ENCODE measurements at regions not wholly inside any gene's neighbourhood (a gene's known extent, or its start where the extent isn't known, plus 50 kb on each side); places are given as distances from the start of the nearest gene placed in this dataset.

DNA sequence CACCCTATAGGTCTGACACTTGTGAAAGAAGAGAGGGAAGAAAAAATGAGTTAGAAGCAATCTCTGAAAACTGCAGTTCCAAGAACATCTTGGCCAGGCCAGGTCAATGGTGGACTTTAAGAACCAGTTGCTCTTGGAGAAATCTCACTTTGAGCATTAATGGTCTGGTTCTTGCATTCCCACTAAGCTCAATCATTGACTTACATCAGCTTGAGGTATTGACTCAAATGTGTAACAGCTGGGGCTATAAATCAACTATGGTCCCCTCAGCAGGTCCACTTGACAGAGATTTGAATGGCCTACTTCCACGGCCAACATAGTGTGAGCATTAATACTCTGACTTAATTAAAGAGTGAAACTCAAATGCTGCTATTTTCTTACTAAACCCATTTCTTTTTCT is 357.8 kb upstream of the RGMB start (continued):
- TF ChIP-seq FOSL1 (IDR thresholded peaks at IDR 0.05; ENCODE audit: insufficient read depth, low read depth, low read length): no peak

GRCh38 chr5:98416541-98416940 is 356.9 kb upstream of the RGMB start:
- DNase-seq (ENCODE audit: low read depth in 1 of 2, low spot score in 2 of 2) (no peak), FAIRE-seq (no peak)
- Histone ChIP-seq H3K23ac (ENCODE audit: insufficient read length) (no peak overlapping the region), H2BK15ac (ENCODE audit: low read length) (no peak overlapping the region), H4K20me1 (replicated peaks in 1 of 2; ENCODE audit: control insufficient read depth in 1 of 2, insufficient read depth in 2 of 2, low read length in 2 of 2) (no peaks in the 10 kb centered on the region), H3K4me1 (replicated peaks in 1 of 4; ENCODE audit: control insufficient read depth in 3 of 4, insufficient read depth in 4 of 4, low read length in 3 of 4) (peaks cover 0 to 4% (median under 1%) of the 10 kb centered on the region in 4 experiments; a peak in 3 of 7 replicates), H2AFZ (ENCODE audit: low read length) (no peak overlapping the region), H2BK20ac (ENCODE audit: low read length) (no peak overlapping the region), H3K18ac (ENCODE audit: extremely low read depth, low read length) (no peak overlapping the region), H3K9me3 (ENCODE audit: insufficient read depth in 2 of 2, low read depth in 1 of 2, low read length in 1 of 2) (no peaks in the 10 kb centered on the region), H2BK12ac (ENCODE audit: low read depth, low read length) (no peak overlapping the region), H3K27me3 (replicated peaks in 1 of 4; ENCODE audit: control insufficient read depth in 3 of 4, extremely low read depth in 1 of 4, insufficient read depth in 3 of 4, low read length in 3 of 4) (no peaks in the 10 kb centered on the region), H3K79me1 (ENCODE audit: low read depth, low read length) (no peaks in the 10 kb centered on the region), H3K4me2 (ENCODE audit: insufficient read depth in 1 of 2, low read depth in 2 of 2, low read length in 2 of 2) (no peak overlapping the region), H3K14ac (ENCODE audit: insufficient read length) (no peak overlapping the region), H2AK5ac (ENCODE audit: low read depth, low read length) (no peak overlapping the region), H3K56ac (replicated peaks; ENCODE audit: insufficient read length, low read depth, low read length) (no peak overlapping the region), H4K8ac (ENCODE audit: extremely low read depth, insufficient read depth, low read length) (no peak overlapping the region), H3K23me2 (ENCODE audit: low read depth, low read length) (no peaks in the 10 kb centered on the region), H3K27ac (ENCODE audit: low read depth, low read length) (no peak overlapping the region), H2BK120ac (replicated peaks; ENCODE audit: low read depth, low read length) (no peak overlapping the region), H3K36me3 (ENCODE audit: control insufficient read depth in 2 of 4, insufficient read depth in 4 of 4, low read length in 3 of 4) (no peaks in the 10 kb centered on the region), H3K4me3 (ENCODE audit: extremely low read depth in 1 of 4, insufficient read depth in 2 of 4, low read depth in 3 of 4, low read length in 4 of 4) (no peak overlapping the region), H2BK5ac (ENCODE audit: low read depth, low read length) (no peak overlapping the region), H3K79me2 (ENCODE audit: control insufficient read depth in 1 of 2, insufficient read depth in 2 of 2, low read length in 2 of 2) (no peaks in the 10 kb centered on the region), H4K5ac (ENCODE audit: insufficient read length, low read depth, low read length) (no peak overlapping the region), H4K91ac (replicated peaks; ENCODE audit: insufficient read length, low read length) (no peak overlapping the region), H3K9ac (replicated peaks in 1 of 4; ENCODE audit: extremely low read depth in 1 of 4, low read depth in 3 of 4, low read length in 3 of 4) (no peak overlapping the region), H3K4ac (replicated peaks; ENCODE audit: insufficient read length, low read depth, low read length) (no peak overlapping the region)
- ChIA-PET CTCF (ENCODE audit: partially characterized antibody) (interaction anchor here (0.7 to 1.4 kb wide), 3 partner anchors 9 to 519 kb away, joined by 3 to 7 read pairs (median 7); no protein-coding TSS in a partner anchor), POLR2A (ENCODE audit: partially characterized antibody) (no interaction called here)
- TF ChIP-seq TCF12 (IDR thresholded peaks at IDR 0.05; ENCODE audit: low read depth, low read length) (no peak), SP2 (IDR thresholded peaks at IDR 0.05; ENCODE audit: low read length) (no peak), ASH2L (IDR thresholded peaks at IDR 0.05; ENCODE audit: low read length) (no peak), MAFK (IDR thresholded peaks at IDR 0.05; ENCODE audit: low read depth, low read length) (no peak), JUN (IDR thresholded peaks at IDR 0.05; ENCODE audit: low read depth, low read length) (no peak), POLR2A (IDR thresholded peaks at IDR 0.05; ENCODE audit: control extremely low read depth in 1 of 2, low read depth in 2 of 2, low read length in 2 of 2) (no peak), EGR1 (IDR thresholded peaks at IDR 0.05; ENCODE audit: borderline replicate concordance, low read depth, low read length) (no peak), FOSL1 (IDR thresholded peaks at IDR 0.05; ENCODE audit: insufficient read depth, low read depth, low read length) (no peak)

Measured in H1 (cell line).